GM12878 (cell line): ENCODE measurements at regions not wholly inside any gene's neighbourhood (a gene's known extent, or its start where the extent isn't known, plus 50 kb on each side); places are given as distances from the start of the nearest gene placed in this dataset.

Experiments
- CTCF ChIP-seq, 3 experiments: IDR thresholded peaks in 2 of 3; conservative IDR thresholded peaks in 1 of 3; 2 replicates each; pipeline ENCODE4 v1.5.1; 2011; ENCODE audit warnings: low read depth in 3 of 3, low read length in 3 of 3, mild to moderate bottlenecking in 3 of 3, control low read depth in 2 of 3, moderate library complexity in 2 of 3, inconsistent platforms in 1 of 3, mixed read lengths in 1 of 3; ENCODE audit not compliant: control insufficient read depth in 2 of 3, insufficient read depth in 1 of 3; ENCODE audit errors: extremely low read depth in 1 of 3
- HDGF ChIP-seq: fragments of 450-650 bp; IDR thresholded peaks from 2 replicates; pipeline ENCODE4 v1.6.1; 2016; ENCODE audit warnings: antibody characterized with exemption
- LARP7 ChIP-seq: fragments of 450-650 bp; IDR thresholded peaks from 2 replicates; pipeline ENCODE4 v1.6.1; 2017; ENCODE audit warnings: mild to moderate bottlenecking
- POLR2A ChIP-seq: IDR thresholded peaks from 2 replicates; pipeline ENCODE4 v1.6.1; 2011; ENCODE audit warnings: low read depth, mild to moderate bottlenecking, low read length
- RAD21 ChIP-seq: IDR thresholded peaks from 2 replicates; pipeline ENCODE4 v1.6.1; 2011; ENCODE audit warnings: mild to moderate bottlenecking, low read depth, low read length, moderate library complexity; ENCODE audit not compliant: insufficient read depth
- RBBP5 ChIP-seq: fragments of 200-600 bp; sonication (generic); conservative IDR thresholded peaks from 2 replicates; pipeline ENCODE4 v1.6.1; 2016
- STAT3 ChIP-seq: IDR thresholded peaks from 2 replicates; pipeline ENCODE4 v1.6.1; 2011; ENCODE audit warnings: low read depth, low read length, improper control_type of control experiment
- SUZ12 ChIP-seq: fragments of 200-600 bp; sonication (generic); IDR thresholded peaks from one replicate; pipeline ENCODE4 v1.6.1; 2018; ENCODE audit warnings: antibody characterized with exemption, mild to moderate bottlenecking; ENCODE audit not compliant: unreplicated experiment
- USF2 ChIP-seq: IDR thresholded peaks from 2 replicates; pipeline ENCODE4 v1.6.1; 2011; ENCODE audit warnings: low read depth, low read length, improper control_type of control experiment, borderline replicate concordance
- ZNF384 ChIP-seq: IDR thresholded peaks from 2 replicates; pipeline ENCODE4 v1.6.1; 2012; ENCODE audit warnings: low read depth, mild to moderate bottlenecking, low read length, improper control_type of control experiment, borderline replicate concordance

- TF ChIP-seq ZNF384 (no peak), STAT3 (no peak), RAD21 (no peak), CTCF (IDR thresholded peaks at IDR 0.05 in 2 of 3, conservative IDR thresholded peaks at IDR 0.05 in 1 of 3; ENCODE audit: control insufficient read depth in 2 of 3, extremely low read depth in 1 of 3, insufficient read depth in 1 of 3, low read depth in 3 of 3, low read length in 3 of 3) (no peak), USF2 (no peak), RBBP5 (no peak), SUZ12 (no peak), LARP7 (no peak), HDGF (no peak), POLR2A (no peak)
Measured at GRCh38 chr9:88202321-88202720, 64.0 kb upstream of the SPATA31C2 start.
